Posterior cingulate gyrus (tissue), 11 donors: ENCODE measurements at regions not wholly inside any gene's neighbourhood (a gene's known extent, or its start where the extent isn't known, plus 50 kb on each side); places are given as distances from the start of the nearest gene placed in this dataset.
"Not testable (repeated sequence)": the region's sequence is repeated elsewhere in the genome, so short reads cannot be mapped to it uniquely, and the experiment has no call there.

ENCODE experiments used
- DNase-seq, 10 donors: peaks; one replicate each; pipeline versions ENCODE4 v3.0.0 to v3.0.0-alpha.2; 2020 to 2021; ENCODE audit warnings: mixed read lengths in 3 of 10
- intact Hi-C: fragments of 100-400 bp; cut with DNase I; formaldehyde crosslinking; loops from one replicate; pipeline ENCODE4 v1.15.1; 2023

DNA sequence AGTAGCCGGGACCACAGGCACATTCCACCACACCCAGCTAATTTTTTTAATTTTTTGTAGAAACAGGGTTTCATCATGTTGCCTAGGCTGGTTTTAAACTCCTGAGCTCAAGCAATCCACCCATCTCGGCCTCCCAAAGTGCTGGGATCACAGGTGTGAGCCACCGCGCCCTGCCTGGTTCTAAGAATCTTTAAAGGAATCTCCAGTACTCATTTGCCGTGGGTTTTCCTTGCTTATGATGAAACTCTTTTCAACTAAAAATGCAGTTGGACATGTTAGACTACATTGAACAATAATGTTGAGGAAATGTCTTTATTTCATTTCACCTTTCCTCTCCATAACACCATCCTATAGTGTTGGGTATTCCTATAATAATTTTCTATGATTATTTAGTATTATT, 121.6 kb downstream of the ZNF281 start:
- intact Hi-C loops: no loop called here
- DNase-seq: no peak

DNA sequence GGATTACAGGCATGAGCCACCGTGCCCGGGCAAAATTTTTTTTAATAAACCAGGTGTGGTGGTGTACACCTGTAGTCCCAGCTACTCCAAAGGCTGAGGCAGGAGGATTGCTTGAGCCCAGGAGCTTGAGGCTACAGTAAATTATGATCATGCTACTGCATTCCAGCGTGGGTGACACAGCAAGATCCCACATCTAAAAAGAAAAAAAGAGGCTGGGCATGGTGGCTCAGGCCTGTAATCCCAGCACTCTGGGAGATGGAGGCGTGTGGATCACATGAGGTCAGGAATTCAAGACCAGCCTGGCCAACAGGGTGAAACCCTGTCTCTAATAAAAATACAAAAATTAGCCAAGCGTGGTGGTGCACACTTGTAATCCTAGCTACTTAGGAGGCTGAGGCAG, 125.6 kb downstream of the ZNF281 start:
- intact Hi-C loops, DNase-seq: not testable (repeated sequence)

DNA sequence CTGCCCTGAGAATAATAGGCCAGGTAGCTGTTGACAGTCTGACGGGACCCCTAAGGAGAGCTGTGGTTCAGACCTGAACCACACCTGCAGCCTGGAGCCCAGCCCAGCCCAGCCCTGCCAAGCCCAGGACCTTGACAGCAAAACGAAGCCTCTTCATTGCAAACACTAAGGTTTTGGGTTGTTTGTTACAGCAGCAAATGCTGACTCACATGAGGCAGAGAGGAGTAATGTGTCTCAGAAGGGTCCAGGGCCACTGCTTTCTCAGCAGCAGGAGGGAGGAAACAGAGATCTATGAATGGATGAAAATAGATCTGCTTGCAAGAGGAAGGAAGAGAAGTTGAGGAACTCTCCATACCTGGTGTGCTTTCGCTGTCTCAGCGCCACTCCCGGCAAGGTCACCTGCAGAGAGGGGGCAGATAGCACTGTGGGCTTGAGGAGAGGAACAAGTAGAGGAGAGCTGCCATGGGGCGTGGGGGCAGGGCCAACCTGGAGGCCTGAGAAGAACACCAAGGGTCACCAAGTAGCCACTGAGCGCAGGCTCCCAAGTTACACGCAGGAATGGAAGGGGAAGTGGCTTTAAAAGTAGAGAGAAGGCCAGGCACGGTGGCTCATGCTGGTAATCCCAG, 127.2 kb downstream of the ZNF281 start:
- intact Hi-C loops: no loop called here
- DNase-seq: no peak

- intact Hi-C loops: no loop called here
- no peak for DNase-seq
Observed at GRCh38 chr1:200281201-200281835, 128.5 kb downstream of the ZNF281 start.

DNA sequence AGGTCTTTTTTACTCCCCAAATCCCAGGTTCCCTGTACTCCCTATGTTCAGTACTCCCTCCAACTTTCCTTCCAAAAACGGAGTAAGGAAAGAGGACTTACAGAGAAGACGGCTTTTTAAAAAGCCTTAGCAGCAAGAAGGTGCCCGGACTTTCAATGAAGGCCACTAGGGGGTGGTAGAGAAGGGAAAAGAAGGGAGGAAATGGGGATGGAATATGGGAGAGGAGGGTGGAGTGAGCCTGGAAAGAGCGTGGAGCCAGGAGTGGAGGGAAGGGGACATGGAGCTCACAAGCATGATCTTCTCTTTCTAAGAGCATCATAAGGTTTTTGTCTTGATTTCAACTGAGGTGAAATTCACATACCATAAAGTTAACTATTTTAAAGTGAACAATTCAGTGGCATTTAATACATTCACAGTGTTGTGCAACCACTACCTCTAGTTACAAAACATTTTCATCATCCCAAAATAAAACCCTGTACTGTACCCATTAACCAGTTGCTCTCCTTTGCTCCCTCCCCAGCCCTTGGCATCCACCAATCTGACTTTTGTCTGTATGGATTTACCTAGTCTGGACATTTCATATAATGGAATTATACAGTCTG, 129.9 kb downstream of the ZNF281 start:
- intact Hi-C loops: loop anchor here (2.0 kb wide), 1 partner anchor 209 kb away; no protein-coding TSS in a partner anchor
- peak in 3 of 10 donors; percentile 14 to 59 (median 53) for DNase-seq

DNA sequence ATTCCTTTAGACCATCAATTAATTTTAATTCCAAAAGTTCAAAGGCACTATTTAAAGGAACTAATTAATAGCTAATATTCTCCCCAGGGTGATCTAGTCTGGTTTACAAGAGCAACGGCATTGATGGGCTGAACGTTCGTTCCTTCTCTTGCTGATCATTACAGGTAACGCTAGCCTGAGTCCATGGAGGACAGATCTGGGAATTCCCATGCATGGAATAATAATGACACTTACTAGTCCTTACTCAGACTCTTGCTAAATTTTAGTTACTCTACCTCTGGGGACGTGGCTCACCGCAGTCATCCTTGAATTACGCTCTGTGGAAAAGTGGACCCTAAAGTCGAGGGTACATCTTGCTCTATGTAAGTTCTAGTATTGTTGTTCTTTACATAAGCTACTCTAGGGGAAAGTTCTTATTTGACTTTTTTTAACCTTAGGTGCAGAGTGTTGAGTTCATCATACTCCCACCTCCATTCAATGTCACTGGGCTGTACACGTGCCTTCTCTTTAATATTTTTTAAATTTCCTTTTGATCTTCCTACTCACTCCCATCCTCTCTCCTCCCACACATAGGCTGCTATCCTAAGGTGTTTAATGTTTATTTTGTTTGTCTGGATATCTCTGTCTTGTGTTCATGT, 133.9 kb downstream of the ZNF281 start:
- DNase-seq: no peak
- intact Hi-C loops: no loop called here

GRCh38 chr1:200275415-200275814, 134.4 kb downstream of the ZNF281 start:
- intact Hi-C loops: no loop called here
- DNase-seq: no peak

GRCh38 chr1:200274116-200274515, 135.7 kb downstream of the ZNF281 start:
- no peak for DNase-seq
- intact Hi-C loops: no loop called here

- no peak for DNase-seq
- intact Hi-C loops: no loop called here
Observed at GRCh38 chr1:200272481-200273068, 137.3 kb downstream of the ZNF281 start.

- DNase-seq: no peak
- intact Hi-C loops: no loop called here
Observed at GRCh38 chr1:200269256-200269655, 140.6 kb downstream of the ZNF281 start.

DNA sequence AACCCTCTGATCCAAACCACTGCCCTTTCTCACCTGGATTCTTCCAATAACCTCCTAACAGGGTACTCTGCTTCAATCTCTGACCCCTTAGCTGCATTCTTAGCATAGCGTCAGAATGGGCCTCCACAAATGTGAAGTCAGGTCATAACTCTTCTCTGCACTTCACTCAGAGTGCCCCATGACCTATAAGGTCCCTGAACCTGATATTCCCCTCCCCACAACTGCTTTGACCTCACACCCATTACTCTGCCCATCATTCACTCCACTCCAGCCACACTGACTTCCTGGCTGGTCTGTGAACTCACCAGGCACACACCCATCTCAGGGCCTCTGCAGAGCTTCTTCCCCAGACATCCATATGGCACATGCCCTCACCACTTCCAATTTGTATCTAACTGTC, 141.9 kb downstream of the ZNF281 start:
- intact Hi-C loops: no loop called here
- no peak for DNase-seq

DNA sequence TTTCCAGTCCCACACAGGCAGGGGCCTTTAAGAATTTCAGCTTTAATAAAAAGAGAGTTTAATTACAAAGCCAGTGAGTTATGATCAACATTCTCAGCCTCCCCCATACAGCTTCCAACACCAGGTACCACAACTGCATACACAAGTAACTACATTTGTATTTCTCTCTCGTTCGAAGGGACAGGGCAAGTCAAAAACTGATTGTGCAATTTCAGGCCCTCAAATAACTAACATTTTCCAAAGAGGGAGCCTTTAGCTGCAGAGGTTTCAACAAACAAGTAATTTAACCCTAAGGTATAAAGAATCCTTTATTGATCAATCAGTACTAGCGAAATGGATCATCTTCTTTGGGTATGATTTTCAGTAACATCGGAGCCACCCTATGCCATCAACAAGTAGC, 142.4 kb downstream of the ZNF281 start:
- intact Hi-C loops: no loop called here
- no peak for DNase-seq

DNA sequence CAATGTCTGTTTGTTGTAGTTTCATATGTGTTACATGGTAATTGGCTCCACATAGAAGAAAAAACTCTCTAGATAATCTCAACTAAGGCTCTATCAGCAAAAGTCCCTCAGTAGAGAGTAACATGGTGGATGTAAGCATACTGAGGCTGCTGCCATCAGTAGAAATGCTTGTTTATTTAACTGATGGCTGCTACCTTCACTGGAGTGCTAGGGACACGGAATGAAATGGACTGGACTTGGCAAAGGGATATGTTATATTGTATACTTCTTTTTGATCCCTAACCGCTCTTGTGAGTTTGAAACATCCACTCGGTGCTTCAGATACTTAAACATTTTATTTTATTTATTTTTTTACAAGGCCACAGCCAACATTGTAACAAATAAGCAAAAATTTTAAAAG, 143.0 kb downstream of the ZNF281 start:
- DNase-seq: no peak
- intact Hi-C loops: no loop called here

DNA sequence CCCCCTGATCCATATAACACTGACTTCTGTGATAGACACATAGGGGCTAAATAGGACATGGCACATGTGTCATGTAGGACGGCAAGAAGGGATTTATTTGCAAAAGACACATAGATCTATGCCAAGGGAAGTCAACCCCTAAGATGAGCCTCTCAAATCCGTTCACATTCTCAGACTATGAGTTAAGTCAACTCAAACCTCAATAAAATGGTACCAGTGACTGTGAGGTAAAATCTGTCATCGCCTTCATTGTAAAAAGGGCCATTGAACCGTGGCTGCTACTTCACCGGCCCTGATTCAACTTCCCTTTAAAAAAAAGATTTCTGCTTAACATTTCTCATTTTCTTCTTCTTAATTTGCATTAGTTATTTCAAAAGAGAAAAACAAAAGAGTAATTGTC, 144.0 kb downstream of the ZNF281 start:
- intact Hi-C loops: no loop called here
- DNase-seq: no peak

GRCh38 chr1:200265104-200265503, 144.7 kb downstream of the ZNF281 start:
- DNase-seq: no peak
- intact Hi-C loops: no loop called here

DNA sequence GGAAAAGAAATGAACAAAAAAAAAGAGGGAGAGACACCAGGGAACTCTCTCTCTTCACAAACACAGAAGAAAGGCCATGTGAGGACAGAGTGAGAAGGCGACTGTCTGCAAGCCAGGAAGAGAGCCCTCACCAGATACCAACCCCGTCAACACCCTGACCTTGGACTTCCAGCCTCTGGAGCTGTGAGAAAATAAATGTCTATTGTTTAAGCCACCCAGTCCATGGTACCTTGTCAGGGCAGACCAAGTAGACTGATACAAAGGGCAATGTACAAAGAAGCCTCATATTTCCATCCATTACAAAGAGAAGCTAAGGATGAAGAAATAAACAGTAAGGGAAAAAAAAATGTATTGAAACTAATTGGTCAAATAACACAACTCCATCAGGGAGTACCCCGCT, 146.6 kb downstream of the ZNF281 start:
- no peak for DNase-seq
- intact Hi-C loops: no loop called here

- intact Hi-C loops: no loop called here
- DNase-seq: no peak
Observed at GRCh38 chr1:200262326-200262965, 147.4 kb downstream of the ZNF281 start.

DNA sequence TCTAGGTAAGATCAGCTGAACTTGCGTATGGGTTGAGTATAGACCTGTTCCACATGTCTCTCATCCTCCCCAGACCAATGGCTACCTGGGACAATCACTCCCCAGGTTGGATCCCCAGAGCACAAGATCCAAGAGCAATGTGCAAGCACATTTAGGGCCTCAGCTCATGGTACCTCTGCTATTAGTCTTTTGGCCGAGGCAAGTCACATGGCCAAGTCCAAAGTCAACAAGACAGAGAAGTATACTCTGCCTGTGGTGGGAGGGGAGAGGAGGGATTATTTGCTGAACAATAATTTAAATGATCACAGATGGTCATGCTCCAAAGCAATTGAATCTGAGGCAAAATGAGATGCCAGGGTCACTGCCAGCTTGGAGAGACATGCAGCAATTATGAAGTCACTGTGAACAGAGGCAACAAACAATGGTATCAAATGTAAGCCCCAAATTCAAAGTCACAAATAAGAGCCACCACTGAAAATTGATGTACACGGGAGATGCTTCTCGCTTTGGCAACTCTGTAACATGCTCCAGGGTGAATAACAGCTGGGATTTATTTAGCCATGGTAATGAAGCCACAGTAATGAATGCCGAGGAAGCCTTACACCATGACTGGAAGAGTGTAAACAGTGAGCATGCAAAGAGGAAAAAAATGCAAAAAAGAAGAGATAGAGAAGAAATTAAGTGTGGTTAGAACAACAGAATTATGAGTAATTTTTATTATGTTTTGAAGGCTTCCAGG, 149.1 kb downstream of the ZNF281 start:
- no peak for DNase-seq
- intact Hi-C loops: no loop called here

- intact Hi-C loops: no loop called here
- DNase-seq: no peak
Observed at GRCh38 chr1:200258447-200259375, 151.1 kb downstream of the ZNF281 start.
